MG63 (cell line): ENCODE measurements at regions not wholly inside any gene's neighbourhood (a gene's known extent, or its start where the extent isn't known, plus 50 kb on each side); places are given as distances from the start of the nearest gene placed in this dataset.

Source experiments
- DNase-seq: peaks from one replicate; pipeline ENCODE4 v3.0.0-alpha.2; 2020
- H3K27me3 ChIP-seq: fragments of 250-450 bp; sonication (Bioruptor Pico); 2 replicates; pipeline ENCODE4 v1.5.1; 2020; ENCODE audit warnings: mild to moderate bottlenecking, moderate library complexity
- H3K36me3 ChIP-seq: fragments of 250-450 bp; sonication (Bioruptor Pico); 2 replicates; pipeline ENCODE4 v1.5.1; 2020; ENCODE audit warnings: mild to moderate bottlenecking, moderate library complexity
- H3K4me3 ChIP-seq: fragments of 250-450 bp; sonication (Bioruptor Pico); 2 replicates; pipeline ENCODE4 v1.5.1; 2020; ENCODE audit warnings: mild to moderate bottlenecking, moderate library complexity
- H3K9me3 ChIP-seq: fragments of 250-450 bp; sonication (Bioruptor Pico); 2 replicates; pipeline ENCODE4 v1.5.1; 2020; ENCODE audit warnings: mild to moderate bottlenecking, moderate library complexity

GRCh38 chr14:96965885-96966595, 168.9 kb downstream of the VRK1 start:
- Histone ChIP-seq H3K27me3 (no peaks in the 10 kb centered on the region), H3K9me3 (no peaks in the 10 kb centered on the region), H3K4me3 (no peak overlapping the region), H3K36me3 (no peaks in the 10 kb centered on the region)
- DNase-seq: no peak

GRCh38 chr14:96975116-96975515, 177.9 kb downstream of the VRK1 start:
- Histone ChIP-seq H3K27me3 (no peaks in the 10 kb centered on the region), H3K4me3 (no peak overlapping the region), H3K36me3 (no peaks in the 10 kb centered on the region), H3K9me3 (peaks cover 3% of the 10 kb centered on the region; the same call in 1 of the 2 replicates)
- no peak for DNase-seq

GRCh38 chr14:96978525-96979272, 181.5 kb downstream of the VRK1 start:
- no peak for DNase-seq
- H3K36me3 ChIP-seq: no peaks in the 10 kb centered on the region
- H3K27me3 ChIP-seq: no peaks in the 10 kb centered on the region
- H3K9me3 ChIP-seq: peaks cover 3% of the 10 kb centered on the region; the same call in 1 of the 2 replicates
- no peak overlapping the region for H3K4me3 ChIP-seq

GRCh38 chr14:96979611-96980074, 182.5 kb downstream of the VRK1 start:
- H3K36me3 ChIP-seq: no peaks in the 10 kb centered on the region
- peaks cover 3% of the 10 kb centered on the region; the same call in 1 of the 2 replicates for H3K9me3 ChIP-seq
- DNase-seq: no peak
- no peaks in the 10 kb centered on the region for H3K27me3 ChIP-seq
- no peak overlapping the region for H3K4me3 ChIP-seq

GRCh38 chr14:96980835-96981234, 183.7 kb downstream of the VRK1 start:
- no peak for DNase-seq
- H3K27me3 ChIP-seq: no peaks in the 10 kb centered on the region
- no peaks in the 10 kb centered on the region for H3K9me3 ChIP-seq
- no peaks in the 10 kb centered on the region for H3K36me3 ChIP-seq
- H3K4me3 ChIP-seq: no peak overlapping the region

GRCh38 chr14:96986256-96987085, 189.3 kb downstream of the VRK1 start:
- H3K4me3 ChIP-seq: no peak overlapping the region
- H3K9me3 ChIP-seq: no peaks in the 10 kb centered on the region
- no peak for DNase-seq
- H3K36me3 ChIP-seq: no peaks in the 10 kb centered on the region
- H3K27me3 ChIP-seq: no peaks in the 10 kb centered on the region

GRCh38 chr14:96987086-96987474, 189.9 kb downstream of the VRK1 start:
- Histone ChIP-seq H3K4me3 (no peak overlapping the region), H3K36me3 (no peaks in the 10 kb centered on the region), H3K9me3 (no peaks in the 10 kb centered on the region), H3K27me3 (no peaks in the 10 kb centered on the region)
- no peak for DNase-seq

GRCh38 chr14:96987771-96988170, 190.6 kb downstream of the VRK1 start:
- DNase-seq: no peak
- no peaks in the 10 kb centered on the region for H3K27me3 ChIP-seq
- H3K4me3 ChIP-seq: no peak overlapping the region
- H3K9me3 ChIP-seq: no peaks in the 10 kb centered on the region
- no peaks in the 10 kb centered on the region for H3K36me3 ChIP-seq

GRCh38 chr14:96989306-96989705, 192.1 kb downstream of the VRK1 start:
- DNase-seq: no peak
- Histone ChIP-seq H3K9me3 (no peaks in the 10 kb centered on the region), H3K4me3 (no peak overlapping the region), H3K27me3 (no peaks in the 10 kb centered on the region), H3K36me3 (no peaks in the 10 kb centered on the region)

GRCh38 chr14:96991226-96991625, 194.0 kb downstream of the VRK1 start:
- no peaks in the 10 kb centered on the region for H3K36me3 ChIP-seq
- no peak overlapping the region for H3K4me3 ChIP-seq
- H3K9me3 ChIP-seq: no peaks in the 10 kb centered on the region
- no peaks in the 10 kb centered on the region for H3K27me3 ChIP-seq
- DNase-seq: no peak

GRCh38 chr14:96994999-96995398, 197.8 kb downstream of the VRK1 start:
- Histone ChIP-seq H3K9me3 (no peaks in the 10 kb centered on the region), H3K27me3 (no peaks in the 10 kb centered on the region), H3K36me3 (no peaks in the 10 kb centered on the region), H3K4me3 (no peak overlapping the region)
- no peak for DNase-seq

GRCh38 chr14:96997269-96997668, 200.1 kb downstream of the VRK1 start:
- Histone ChIP-seq H3K27me3 (no peaks in the 10 kb centered on the region), H3K4me3 (no peak overlapping the region), H3K9me3 (no peaks in the 10 kb centered on the region), H3K36me3 (no peaks in the 10 kb centered on the region)
- DNase-seq: no peak

- Histone ChIP-seq H3K36me3 (no peaks in the 10 kb centered on the region), H3K27me3 (no peaks in the 10 kb centered on the region), H3K4me3 (no peak overlapping the region), H3K9me3 (no peaks in the 10 kb centered on the region)
- no peak for DNase-seq
These were observed 200.8 kb downstream of the VRK1 start for GRCh38 chr14:96997996-96998395.

- no peak for DNase-seq
- no peaks in the 10 kb centered on the region for H3K27me3 ChIP-seq
- H3K36me3 ChIP-seq: no peaks in the 10 kb centered on the region
- no peak overlapping the region for H3K4me3 ChIP-seq
- H3K9me3 ChIP-seq: no peaks in the 10 kb centered on the region
These were observed 202.5 kb downstream of the VRK1 start for GRCh38 chr14:96999654-97000155.

GRCh38 chr14:97002454-97002853, 205.3 kb downstream of the VRK1 start:
- Histone ChIP-seq H3K27me3 (no peaks in the 10 kb centered on the region), H3K9me3 (no peaks in the 10 kb centered on the region), H3K4me3 (no peak overlapping the region), H3K36me3 (no peaks in the 10 kb centered on the region)
- DNase-seq: no peak

GRCh38 chr14:97005934-97006333, 208.8 kb downstream of the VRK1 start:
- H3K9me3 ChIP-seq: no peaks in the 10 kb centered on the region
- no peak overlapping the region for H3K4me3 ChIP-seq
- no peaks in the 10 kb centered on the region for H3K36me3 ChIP-seq
- no peaks in the 10 kb centered on the region for H3K27me3 ChIP-seq
- no peak for DNase-seq
